LNCaP clone FGC (cell line): ENCODE measurements at regions not wholly inside any gene's neighbourhood (a gene's known extent, or its start where the extent isn't known, plus 50 kb on each side); places are given as distances from the start of the nearest gene placed in this dataset.

Source experiments
- DNase-seq: peaks from one replicate; pipeline ENCODE4 v3.0.0-alpha.2; 2011; ENCODE audit warnings: low read depth
- H3K4me3 ChIP-seq: 2 replicates; pipeline ENCODE4 v1.5.1; 2011; ENCODE audit warnings: mild to moderate bottlenecking, low read depth, low read length, control low read depth
- TF ChIP-seq, protein P1 (sequence below): IDR thresholded peaks from 2 replicates; pipeline ENCODE4 v1.5.1; 2012; ENCODE audit warnings: mild to moderate bottlenecking; ENCODE audit not compliant: control insufficient read depth, insufficient read depth; ENCODE audit errors: extremely low read depth

DNA sequence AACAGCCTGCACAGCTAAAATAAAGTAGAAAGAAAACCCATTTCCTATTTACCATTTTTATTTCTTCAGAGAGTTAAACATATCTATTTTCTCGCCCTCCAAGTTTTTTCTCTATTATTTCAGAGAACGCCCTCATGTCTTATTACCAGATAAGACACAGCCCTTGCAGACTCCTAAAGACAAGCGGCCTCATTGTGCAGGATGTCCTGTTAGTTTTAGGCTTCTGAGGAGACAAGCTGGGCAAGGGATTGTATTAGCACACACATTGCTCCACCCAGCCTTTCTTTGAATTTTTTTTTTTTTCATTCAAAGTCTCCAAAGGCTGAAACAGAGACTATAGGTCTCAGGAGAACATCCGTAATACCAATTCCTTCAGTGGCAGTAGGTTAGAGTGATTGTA lies 101.8 kb upstream of the UBL3 start:
- no peak overlapping the region for H3K4me3 ChIP-seq
- DNase-seq = no peak
- TF ChIP-seq, protein P1, sequence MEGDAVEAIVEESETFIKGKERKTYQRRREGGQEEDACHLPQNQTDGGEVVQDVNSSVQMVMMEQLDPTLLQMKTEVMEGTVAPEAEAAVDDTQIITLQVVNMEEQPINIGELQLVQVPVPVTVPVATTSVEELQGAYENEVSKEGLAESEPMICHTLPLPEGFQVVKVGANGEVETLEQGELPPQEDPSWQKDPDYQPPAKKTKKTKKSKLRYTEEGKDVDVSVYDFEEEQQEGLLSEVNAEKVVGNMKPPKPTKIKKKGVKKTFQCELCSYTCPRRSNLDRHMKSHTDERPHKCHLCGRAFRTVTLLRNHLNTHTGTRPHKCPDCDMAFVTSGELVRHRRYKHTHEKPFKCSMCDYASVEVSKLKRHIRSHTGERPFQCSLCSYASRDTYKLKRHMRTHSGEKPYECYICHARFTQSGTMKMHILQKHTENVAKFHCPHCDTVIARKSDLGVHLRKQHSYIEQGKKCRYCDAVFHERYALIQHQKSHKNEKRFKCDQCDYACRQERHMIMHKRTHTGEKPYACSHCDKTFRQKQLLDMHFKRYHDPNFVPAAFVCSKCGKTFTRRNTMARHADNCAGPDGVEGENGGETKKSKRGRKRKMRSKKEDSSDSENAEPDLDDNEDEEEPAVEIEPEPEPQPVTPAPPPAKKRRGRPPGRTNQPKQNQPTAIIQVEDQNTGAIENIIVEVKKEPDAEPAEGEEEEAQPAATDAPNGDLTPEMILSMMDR = no peak

DNA sequence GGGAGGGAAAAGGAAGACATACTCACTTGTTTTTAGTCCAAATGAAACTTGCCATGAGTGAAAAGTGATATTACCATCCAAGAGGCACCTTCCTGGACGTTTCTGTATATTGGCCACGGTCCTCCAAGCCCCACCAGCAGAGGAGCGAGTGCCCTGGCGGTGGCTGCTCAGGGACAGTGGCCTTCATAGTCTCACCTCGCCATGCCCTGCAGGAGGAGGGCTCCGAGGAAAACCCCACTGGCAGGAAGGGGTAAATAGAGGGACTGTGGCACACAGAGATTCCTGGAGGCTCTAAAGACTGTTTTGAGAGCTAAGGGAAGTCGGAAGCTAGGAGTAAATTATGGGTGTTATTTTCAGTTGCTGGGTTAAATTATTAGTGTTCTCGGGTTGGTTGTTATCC lies 98.4 kb upstream of the UBL3 start:
- no peak overlapping the region for H3K4me3 ChIP-seq
- no peak for DNase-seq
- TF ChIP-seq, protein P1 = no peak

DNA sequence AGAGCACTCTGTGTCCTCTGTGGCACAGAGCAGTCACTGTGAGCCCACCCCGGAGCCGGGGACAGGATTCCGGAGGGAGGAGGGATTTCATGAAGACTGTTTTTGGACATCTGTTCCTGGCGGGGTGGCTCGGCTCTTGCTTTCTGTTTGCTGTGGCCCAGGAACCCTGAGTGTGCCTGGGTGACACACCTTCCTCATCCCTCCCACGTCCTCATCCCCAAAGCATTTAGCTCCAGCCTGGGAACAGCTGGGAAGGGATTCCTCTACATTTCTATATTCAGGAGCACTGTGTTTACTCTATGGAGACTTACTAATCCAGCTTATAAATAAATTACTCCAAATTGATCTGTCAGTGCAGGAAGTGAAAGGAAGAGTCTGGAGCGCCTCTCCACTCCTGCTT lies 97.8 kb upstream of the UBL3 start:
- DNase-seq = no peak
- no peak overlapping the region for H3K4me3 ChIP-seq
- TF ChIP-seq, protein P1 = no peak

DNA sequence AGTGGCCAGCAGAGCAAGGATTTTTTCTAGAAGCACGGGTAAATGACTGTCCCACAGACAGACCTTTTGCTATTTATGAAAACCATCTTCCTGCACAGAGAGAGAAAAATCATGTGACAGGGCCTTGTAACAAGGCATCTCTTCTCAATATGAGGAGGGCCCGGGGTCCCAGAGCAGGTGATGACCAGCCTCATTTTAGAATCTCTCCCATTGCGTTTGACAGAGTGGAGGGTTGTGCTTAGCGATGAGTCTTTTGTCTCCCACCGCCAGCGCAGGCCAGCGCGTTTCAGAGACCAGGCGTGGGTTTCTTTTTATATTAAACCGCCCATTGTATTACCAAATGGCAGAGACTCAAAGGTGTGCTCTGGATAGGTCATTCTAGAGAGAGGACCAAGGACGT lies 97.4 kb upstream of the UBL3 start:
- no peak overlapping the region for H3K4me3 ChIP-seq
- TF ChIP-seq, protein P1 = no peak
- DNase-seq = no peak

DNA sequence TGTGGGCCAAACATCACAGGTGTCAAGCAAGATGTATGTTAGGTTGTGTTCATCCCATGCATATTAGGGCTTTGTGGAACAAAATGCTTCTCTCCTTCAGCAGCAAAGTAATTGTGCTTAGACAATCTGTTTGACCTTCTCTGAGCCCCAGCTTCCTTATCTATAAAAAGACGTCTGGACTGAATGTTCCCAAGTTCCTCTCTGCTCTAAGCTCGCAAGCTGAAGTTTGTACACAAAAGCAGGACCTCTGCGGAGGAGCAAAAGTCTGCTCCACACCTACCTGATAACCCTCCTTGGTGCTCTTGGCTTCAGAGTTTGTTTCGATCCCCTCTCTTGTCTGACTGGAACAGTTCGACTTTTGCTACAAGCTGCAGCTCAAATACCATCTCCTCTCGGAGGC lies 95.7 kb upstream of the UBL3 start:
- no peak for DNase-seq
- TF ChIP-seq, protein P1 = no peak
- H3K4me3 ChIP-seq = no peak overlapping the region

DNA sequence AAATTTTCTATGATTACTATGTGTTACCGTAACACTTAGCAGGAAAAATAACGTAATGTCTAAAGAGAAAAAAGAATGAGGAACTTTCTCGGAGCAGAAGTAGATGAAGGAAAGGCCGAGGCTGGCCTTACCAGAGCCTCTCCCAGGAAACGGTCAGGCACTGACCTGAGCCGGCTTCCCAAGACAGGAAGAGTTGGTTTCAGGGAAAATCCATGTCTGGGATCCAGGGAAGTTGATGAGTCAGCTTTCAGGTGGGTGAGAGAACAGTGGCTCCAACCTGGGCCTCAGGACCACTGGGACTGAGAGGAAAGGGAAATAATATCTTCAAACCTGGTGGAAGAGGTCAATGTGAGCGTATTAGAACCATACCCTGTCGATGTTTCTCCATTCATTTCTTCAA lies 93.3 kb upstream of the UBL3 start:
- H3K4me3 ChIP-seq = no peak overlapping the region
- no peak for DNase-seq
- TF ChIP-seq, protein P1 = no peak

DNA sequence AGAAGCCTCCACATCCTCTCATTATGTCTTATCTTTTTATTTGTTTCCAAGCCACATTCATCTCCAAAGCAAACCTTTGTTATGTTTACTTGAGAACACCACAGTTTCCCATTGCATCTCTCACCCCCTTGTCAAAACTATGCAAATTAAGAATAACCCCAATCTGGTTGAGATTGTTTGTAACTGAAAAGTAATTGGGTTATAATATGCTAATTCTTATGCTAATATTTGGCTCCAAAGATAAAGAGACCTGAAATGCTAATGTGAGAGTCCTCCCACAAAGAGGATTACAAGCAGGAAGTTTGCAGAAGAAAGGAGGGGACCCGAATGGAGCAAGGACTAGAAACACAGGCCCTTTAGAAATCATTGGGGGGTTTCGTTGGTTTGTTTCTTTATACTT lies 92.9 kb upstream of the UBL3 start:
- TF ChIP-seq, protein P1 = no peak
- DNase-seq = no peak
- H3K4me3 ChIP-seq = no peak overlapping the region
